ENCODE measurements at regions not wholly inside any gene's neighbourhood (a gene's known extent, or its start where the extent isn't known, plus 50 kb on each side); places are given as distances from the start of the nearest gene placed in this dataset.

DNA sequence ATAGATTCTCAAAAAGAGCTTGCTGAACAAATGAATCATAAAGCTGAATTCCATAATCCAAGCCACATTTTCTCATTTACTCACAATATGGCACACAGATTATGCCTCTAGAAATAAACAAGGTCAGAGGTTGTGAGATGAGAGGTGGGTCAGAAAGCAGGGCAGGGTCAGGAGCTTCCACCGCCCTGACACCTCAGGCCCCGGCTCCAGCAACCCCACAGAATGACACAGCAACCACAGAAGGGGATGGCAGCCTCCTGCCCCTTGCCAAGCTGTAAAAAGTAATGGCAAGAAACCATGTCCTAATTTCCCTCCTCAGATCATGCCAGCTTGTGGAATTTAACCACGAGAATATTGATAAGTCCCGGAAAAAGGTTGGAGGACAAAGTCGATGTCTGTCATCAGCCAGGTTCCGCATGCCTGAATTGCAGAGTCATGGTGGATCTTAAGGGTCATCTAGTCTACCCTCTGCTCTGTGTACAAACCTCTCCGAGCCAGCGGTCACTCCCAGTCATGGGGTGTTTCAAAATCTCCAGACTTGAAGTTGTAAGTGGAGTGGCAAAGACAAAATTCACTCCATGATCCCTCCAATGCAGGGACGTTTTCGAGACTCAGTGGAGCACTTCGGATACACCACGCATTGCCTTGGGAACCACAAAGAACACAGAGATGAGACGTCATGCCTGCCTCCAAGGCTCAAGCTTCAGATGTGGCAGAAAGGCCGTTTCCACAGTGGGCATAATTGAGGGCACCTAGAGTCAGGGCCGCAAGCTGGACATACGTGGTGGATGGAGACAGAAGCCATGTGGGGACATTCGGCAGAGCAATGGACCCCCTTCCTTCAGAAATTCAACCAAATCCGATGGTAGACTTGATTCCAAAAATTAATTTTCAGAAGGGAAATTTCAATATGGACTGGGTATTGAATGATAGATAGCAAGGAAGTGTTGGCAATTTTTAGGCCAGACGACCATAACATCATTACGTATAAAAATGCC is 254.0 kb downstream of the TOMM20 start (continued):
- TF ChIP-seq NEUROD1 (IDR thresholded peaks at IDR 0.05; ENCODE audit: borderline replicate concordance, low read depth, low read length, partially characterized antibody) (no peak), MEF2A (IDR thresholded peaks at IDR 0.05; ENCODE audit: control insufficient read depth, low read depth, low read length) (no peak), ZNF282 (CRISPR knock-in tag; IDR thresholded peaks at IDR 0.05) (no peak), ZNF354B (CRISPR knock-in tag; IDR thresholded peaks at IDR 0.05) (0 out of 2 replicates have a peak, but pooled peaks have one; percentile 55), CEBPG (CRISPR knock-in tag; IDR thresholded peaks at IDR 0.05) (peak; percentile 70), CEBPG (tag; conservative IDR thresholded peaks at IDR 0.05 in 1 of 2, IDR thresholded peaks at IDR 0.05 in 1 of 2) (peak; percentile 9 to 54; a peak in 3 of 4 replicates), ZEB2 (IDR thresholded peaks at IDR 0.05) (0 out of 2 replicates have a peak, but pooled peaks have one; percentile 26), KLF13 (tag; IDR thresholded peaks at IDR 0.05; ENCODE audit: borderline replicate concordance, low read depth) (peak; percentile 62; the same call in 1 of the 2 replicates), CC2D1A (IDR thresholded peaks at IDR 0.05) (no peak), CBFB (CRISPR knock-in tag; IDR thresholded peaks at IDR 0.05) (peak; percentile 48; the same call in 1 of the 2 replicates), GTF2E2 (tag; IDR thresholded peaks at IDR 0.05) (peak; percentile 54; the same call in 1 of the 2 replicates), SREBF1 (IDR thresholded peaks at IDR 0.05; ENCODE audit: borderline replicate concordance, low read depth, low read length) (no peak), POLR3A (IDR thresholded peaks at IDR 0.05; ENCODE audit: borderline replicate concordance, extremely low read depth, insufficient read depth, insufficient read length) (no peak), ZNF445 (CRISPR knock-in tag; IDR thresholded peaks at IDR 0.05; ENCODE audit: low read depth) (0 out of 2 replicates have a peak, but pooled peaks have one; percentile 8)
- TF ChIP-seq, protein P1, sequence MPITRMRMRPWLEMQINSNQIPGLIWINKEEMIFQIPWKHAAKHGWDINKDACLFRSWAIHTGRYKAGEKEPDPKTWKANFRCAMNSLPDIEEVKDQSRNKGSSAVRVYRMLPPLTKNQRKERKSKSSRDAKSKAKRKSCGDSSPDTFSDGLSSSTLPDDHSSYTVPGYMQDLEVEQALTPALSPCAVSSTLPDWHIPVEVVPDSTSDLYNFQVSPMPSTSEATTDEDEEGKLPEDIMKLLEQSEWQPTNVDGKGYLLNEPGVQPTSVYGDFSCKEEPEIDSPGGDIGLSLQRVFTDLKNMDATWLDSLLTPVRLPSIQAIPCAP (CRISPR knock-in tag; IDR thresholded peaks at IDR 0.05; ENCODE audit: borderline replicate concordance) = no peak
- TF ChIP-seq, protein P2, sequence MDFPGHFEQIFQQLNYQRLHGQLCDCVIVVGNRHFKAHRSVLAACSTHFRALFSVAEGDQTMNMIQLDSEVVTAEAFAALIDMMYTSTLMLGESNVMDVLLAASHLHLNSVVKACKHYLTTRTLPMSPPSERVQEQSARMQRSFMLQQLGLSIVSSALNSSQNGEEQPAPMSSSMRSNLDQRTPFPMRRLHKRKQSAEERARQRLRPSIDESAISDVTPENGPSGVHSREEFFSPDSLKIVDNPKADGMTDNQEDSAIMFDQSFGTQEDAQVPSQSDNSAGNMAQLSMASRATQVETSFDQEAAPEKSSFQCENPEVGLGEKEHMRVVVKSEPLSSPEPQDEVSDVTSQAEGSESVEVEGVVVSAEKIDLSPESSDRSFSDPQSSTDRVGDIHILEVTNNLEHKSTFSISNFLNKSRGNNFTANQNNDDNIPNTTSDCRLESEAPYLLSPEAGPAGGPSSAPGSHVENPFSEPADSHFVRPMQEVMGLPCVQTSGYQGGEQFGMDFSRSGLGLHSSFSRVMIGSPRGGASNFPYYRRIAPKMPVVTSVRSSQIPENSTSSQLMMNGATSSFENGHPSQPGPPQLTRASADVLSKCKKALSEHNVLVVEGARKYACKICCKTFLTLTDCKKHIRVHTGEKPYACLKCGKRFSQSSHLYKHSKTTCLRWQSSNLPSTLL (IDR thresholded peaks at IDR 0.05) = no peak
- TF ChIP-seq, protein P3, sequence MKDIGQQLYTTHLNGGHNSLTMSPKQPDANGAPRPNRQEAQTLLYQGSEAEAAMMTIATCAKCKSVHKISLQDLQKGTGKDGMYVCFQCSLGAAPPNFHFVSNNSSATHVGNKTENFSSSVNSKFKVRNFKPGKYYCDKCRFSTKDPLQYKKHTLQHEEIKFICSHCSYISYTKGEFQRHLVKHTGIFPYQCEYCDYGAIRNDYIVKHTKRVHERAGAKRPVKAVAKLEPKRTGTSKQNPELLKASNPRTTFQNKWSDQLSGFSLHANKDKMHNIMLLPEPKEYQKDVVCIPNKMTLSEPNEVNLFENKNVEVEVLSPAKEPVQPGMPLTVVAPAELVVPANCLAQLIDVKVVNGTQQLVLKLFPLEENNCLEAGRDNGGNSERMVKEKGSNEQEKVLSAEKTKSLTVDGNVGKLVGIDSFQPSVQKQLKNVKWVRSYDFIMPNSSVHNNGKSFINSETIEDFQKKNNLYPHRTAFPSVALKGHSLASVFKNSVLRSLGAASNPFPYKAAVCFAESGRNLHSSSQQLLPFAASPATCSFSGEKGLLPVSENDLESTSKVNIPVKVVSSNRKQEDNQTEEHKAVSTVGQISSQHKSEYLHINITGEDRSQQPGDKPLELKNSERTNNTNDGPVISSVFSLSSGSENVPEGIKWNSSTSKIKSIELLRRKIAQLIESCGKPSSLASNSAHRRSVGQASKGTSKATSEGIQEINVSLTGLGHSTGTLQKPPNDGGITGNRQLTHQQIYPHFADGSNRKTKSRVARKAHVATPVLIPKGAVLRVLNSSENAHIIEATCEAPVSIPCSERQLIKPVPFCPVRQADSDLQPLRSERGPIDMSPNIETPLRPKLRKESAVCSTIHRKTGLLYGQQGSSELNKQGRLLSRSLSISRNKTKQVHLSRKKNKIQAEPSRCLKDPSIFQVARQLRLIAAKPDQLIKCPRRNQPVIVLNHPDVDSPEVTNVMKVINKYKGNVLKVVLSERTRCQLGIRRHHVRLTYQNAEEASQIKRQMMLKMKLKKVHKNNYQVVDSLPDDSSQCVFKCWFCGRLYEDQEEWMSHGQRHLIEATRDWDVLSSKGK (CRISPR knock-in tag; IDR thresholded peaks at IDR 0.05) = no peak; the same call in 1 of the 2 replicates
- TF ChIP-seq, protein P4, sequence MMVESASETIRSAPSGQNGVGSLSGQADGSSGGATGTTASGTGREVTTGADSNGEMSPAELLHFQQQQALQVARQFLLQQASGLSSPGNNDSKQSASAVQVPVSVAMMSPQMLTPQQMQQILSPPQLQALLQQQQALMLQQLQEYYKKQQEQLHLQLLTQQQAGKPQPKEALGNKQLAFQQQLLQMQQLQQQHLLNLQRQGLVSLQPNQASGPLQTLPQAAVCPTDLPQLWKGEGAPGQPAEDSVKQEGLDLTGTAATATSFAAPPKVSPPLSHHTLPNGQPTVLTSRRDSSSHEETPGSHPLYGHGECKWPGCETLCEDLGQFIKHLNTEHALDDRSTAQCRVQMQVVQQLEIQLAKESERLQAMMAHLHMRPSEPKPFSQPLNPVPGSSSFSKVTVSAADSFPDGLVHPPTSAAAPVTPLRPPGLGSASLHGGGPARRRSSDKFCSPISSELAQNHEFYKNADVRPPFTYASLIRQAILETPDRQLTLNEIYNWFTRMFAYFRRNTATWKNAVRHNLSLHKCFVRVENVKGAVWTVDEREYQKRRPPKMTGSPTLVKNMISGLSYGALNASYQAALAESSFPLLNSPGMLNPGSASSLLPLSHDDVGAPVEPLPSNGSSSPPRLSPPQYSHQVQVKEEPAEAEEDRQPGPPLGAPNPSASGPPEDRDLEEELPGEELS (CRISPR knock-in tag; IDR thresholded peaks at IDR 0.05; ENCODE audit: borderline replicate concordance) = no peak

Data from K562 (cell line).